NCI-H526 treated with DMSO at 0.1 percent for 48 hours (cell line): ENCODE measurements at regions not wholly inside any gene's neighbourhood (a gene's known extent, or its start where the extent isn't known, plus 50 kb on each side); places are given as distances from the start of the nearest gene placed in this dataset.
A peak's percentile ranks its signal among the peaks of the same experiment; 100 is the strongest.
"Not testable (repeated sequence)": the region's sequence is repeated elsewhere in the genome, so short reads cannot be mapped to it uniquely, and the experiment has no call there.

Experiments used
- DNase-seq: peaks from one replicate; lab custom pipeline; 2025; lab: John Stamatoyannopoulos, UW

GRCh38 chr13:31517599-31517998 lies 221.7 kb upstream of the RXFP2 start:
- no peak for DNase-seq

DNA sequence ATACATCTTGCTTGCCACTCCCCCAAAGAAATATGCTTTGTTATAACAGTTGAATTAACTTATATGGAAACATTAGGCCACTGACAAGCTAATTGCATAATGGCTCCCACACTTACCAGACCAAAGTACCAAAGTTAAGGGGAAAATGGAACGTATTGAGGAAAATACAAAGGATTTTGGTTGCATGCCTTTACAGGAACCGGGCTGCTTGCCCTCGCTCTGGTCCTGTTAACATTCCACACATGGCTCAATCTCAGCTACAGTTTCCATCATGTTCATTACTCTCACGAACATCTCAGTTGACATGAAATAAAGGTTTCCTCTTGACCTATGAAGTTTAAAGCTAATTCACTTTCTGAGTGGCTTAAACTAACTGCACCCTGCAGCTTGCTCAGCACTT lies 220.7 kb upstream of the RXFP2 start:
- DNase-seq = no peak

- DNase-seq = no peak
Observed at GRCh38 chr13:31521435-31521834, 217.9 kb upstream of the RXFP2 start.

GRCh38 chr13:31522396-31522795 lies 216.9 kb upstream of the RXFP2 start:
- no peak for DNase-seq

DNA sequence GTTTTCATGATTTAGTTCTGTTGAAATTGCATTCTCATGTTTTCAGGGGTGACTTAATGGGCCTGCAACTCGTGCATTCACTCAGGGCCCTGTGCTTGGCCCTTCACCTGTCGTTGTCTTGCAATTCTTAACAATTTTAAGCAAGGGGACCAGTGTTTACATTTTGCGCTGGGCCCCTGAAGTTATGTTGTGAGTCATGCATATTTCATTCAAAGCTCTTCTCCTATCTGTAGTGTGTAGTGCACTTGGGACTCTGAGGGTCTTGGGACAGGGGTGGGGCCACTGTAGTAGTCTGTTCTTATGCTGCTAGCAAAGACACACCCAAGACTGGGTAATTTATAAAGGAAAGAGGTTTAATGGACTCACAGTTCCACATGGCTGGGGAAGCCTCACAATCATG lies 211.2 kb upstream of the RXFP2 start:
- DNase-seq = no peak

- DNase-seq = no peak
Observed at GRCh38 chr13:31528758-31529157, 210.6 kb upstream of the RXFP2 start.

DNA sequence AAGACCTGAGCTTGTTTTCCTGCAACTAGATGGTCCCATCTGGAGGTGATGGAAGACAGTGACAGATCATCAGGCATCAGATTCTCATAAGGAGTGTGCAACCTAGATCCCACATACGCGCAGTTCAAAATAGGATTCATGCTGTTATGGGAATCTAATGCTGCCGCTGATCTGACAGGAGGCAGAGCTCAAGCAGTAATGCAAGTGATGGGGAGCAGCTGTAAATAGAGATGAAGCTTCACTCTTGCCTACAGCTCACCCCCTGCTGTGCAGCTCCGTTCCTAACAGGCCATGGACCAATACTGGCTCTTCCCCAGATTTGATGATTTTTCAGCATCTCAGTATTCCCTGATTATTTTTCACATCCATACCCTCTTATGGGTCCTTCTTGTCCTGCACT lies 208.4 kb upstream of the RXFP2 start:
- no peak for DNase-seq

DNA sequence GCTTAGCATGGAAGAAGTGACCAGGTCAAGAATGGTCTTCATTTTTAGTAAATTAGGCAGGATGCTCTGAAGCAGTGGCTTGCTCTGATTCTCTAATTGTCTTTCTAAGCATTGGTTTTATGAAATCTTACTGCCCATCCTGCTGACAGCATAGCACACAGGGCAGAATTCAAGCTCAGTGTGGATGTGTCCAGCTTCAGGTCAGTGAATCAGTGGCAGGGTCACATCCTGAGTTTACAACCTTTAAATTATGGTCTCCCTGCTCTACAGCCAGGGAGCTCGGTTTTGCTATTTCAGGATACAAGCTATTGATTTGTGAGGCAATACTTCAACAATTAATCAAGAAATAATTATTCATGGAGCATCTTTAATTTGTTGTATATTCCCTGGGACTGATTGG lies 202.3 kb upstream of the RXFP2 start:
- DNase-seq = no peak

- DNase-seq = peak; percentile 27
Observed at GRCh38 chr13:31538067-31539042, 201.0 kb upstream of the RXFP2 start.

- DNase-seq = no peak
Observed at GRCh38 chr13:31540281-31540680, 199.0 kb upstream of the RXFP2 start.

GRCh38 chr13:31543190-31543589 lies 196.1 kb upstream of the RXFP2 start:
- DNase-seq = no peak

- no peak for DNase-seq
Observed at GRCh38 chr13:31545616-31546015, 193.7 kb upstream of the RXFP2 start.

DNA sequence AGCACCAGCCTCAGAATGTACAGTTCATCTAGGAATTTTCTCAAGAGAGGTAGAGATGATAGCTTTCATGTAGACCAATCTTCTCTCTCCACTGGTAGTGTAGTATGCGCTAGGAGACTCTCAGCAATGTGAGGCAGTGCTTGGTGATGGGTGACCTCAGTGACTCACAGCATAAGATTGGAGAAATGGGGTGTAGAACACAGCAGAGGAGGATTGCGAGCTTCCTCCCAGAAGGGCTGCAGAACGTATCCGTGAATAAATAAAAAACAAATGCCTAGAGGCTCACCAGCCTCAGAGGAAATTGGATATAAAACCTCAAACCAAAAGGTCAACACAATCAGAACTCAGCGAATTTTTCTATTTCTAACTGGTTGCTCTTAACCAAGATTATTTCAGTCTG lies 182.9 kb upstream of the RXFP2 start:
- no peak for DNase-seq

GRCh38 chr13:31584221-31584620 lies 155.1 kb upstream of the RXFP2 start:
- not testable (repeated sequence) for DNase-seq

DNA sequence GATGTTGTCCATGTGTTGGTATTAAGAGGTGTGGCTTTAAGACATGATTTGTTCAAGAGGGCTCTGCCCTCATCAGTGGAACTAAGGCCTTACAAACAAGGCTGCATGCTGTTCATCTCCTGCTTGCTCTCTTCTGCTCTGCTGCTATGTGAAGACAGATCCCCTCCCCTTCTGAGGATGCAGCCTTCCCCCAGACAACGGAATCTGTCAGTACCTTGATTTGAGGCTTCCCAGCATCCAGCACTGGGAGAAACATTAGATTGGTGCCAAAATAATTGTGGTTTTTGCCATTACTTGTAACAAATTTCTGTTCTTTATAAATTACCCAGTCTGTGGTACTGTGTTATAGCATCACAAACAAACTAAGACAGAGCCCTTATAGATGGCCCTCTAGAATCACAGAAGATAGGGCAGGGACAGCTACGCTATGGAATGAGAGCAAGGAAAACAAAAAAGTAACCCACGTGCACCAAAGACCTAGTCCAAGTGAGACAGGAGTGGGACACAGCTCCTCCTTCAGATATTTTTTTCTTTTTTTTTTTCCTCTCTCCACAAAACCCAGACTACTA lies 151.5 kb upstream of the RXFP2 start:
- no peak for DNase-seq

GRCh38 chr13:31588316-31588715 lies 151.0 kb upstream of the RXFP2 start:
- DNase-seq = no peak

GRCh38 chr13:31588893-31589292 lies 150.4 kb upstream of the RXFP2 start:
- DNase-seq = no peak

DNA sequence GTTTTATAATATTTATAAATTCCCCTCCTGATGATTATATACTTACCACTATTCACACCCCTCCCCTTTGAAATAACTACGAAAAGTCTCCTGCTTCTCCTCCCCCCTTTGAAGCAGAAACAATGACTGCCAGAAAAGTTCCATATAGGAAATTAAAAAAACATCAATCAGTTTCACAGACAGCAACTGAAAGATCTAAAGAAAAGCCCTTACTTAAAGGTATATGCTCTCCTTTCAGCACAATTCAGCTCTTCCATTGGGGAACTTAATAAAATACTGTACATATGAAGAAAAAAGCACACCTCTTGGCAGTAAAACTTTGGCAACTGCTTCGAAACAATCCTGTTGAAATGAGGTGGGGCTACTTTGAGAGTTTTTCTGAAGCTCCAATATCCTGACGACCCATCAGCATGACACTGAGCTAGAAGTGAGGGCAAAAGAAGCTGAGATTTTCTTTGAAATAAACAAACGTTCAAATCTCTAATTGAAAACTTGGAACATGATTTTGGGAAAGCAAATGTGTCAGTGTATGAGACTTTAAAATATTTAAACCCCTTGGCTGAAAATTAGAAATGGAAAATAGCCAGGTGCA lies 147.6 kb upstream of the RXFP2 start:
- DNase-seq = no peak

- no peak for DNase-seq
Observed at GRCh38 chr13:31594056-31594455, 145.3 kb upstream of the RXFP2 start.

DNA sequence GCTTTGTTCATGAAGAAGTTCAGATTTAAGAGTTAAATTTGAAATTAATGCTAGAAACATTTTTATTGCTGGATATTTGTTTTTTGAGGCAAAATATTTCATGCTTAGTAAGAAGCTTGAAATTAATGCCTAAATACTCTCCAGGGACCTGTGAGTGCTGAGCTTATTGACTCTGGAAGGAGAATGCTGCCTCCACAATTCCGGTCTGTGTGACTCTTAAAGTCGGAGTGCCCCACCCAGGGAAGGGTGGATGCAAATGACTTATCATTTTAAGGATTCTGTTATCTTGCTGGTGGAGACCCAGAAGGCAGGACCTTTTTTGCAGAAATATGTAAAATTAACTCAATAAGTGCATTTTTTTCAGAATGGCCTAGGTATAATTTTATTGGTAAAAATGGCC lies 143.8 kb upstream of the RXFP2 start:
- DNase-seq = no peak

- DNase-seq = no peak
Observed at GRCh38 chr13:31598990-31599389, 140.3 kb upstream of the RXFP2 start.

DNA sequence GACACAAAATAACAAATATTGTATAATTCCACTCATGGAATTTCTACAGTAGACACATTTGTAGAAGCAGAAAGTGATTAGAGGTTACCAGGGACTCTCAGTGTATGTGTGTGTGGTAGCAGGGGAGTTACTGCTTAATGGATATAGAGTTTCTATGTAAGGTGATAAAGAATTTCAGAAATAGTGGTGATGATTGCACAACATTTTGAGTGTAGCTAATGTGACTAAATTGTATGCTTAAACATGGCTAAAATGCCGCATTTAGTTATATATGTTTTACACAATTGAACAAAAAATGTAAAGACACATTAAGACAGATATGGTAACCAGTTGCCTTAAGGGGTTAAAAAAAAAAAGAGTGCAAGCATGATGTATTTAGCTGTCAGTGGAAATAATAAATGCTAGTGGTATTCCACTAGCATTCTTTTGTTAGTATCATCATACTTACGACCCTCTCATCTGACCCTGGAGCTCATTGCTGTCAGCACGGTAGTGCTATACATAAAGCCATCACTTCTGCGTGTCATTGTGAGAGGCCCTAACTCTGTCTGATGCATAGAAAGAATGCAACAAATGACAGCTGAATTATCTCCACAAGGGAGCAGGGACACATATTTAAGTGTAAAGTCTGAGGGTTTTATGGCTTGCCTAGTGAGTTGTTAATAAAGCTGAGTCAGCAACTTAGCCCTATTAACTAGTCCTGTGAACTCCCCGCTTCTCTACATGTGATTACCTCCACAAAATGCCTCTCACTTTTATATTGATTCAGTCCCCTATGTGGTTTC lies 134.1 kb upstream of the RXFP2 start:
- no peak for DNase-seq
